ENCODE measurements at regions not wholly inside any gene's neighbourhood (a gene's known extent, or its start where the extent isn't known, plus 50 kb on each side); places are given as distances from the start of the nearest gene placed in this dataset.

- TF ChIP-seq POLR2A (IDR thresholded peaks at IDR 0.05; ENCODE audit: low read length) (no peak), GATA1 (IDR thresholded peaks at IDR 0.05; ENCODE audit: low read depth, low read length) (no peak)
These were observed 277.2 kb upstream of the VLDLR start for GRCh38 chr9:2344436-2344835.
